ENCODE measurements at regions not wholly inside any gene's neighbourhood (a gene's known extent, or its start where the extent isn't known, plus 50 kb on each side); places are given as distances from the start of the nearest gene placed in this dataset.

DNA sequence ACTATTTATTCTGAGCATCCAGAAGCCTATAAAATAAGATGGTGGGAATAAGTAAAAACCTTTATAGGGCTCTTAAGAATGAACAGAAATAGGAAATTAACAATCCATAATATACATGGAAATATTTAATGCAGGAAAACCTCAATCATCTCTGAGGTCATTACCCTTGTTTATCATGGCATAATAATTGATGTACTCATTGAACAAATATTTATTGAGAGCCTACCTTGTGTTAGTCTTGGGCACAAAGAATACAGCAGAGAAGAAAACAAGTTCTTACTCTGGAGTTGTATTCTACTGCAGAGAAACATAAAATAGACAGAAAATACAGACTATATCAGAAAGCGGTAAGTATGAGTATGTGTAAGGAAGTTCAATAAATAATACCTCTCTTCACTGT lies 167.2 kb downstream of the COX18 start:
- Histone ChIP-seq H3K9me3 (ENCODE audit: low read depth, low read length) (no peaks in the 10 kb centered on the region), H3K36me3 (ENCODE audit: insufficient read depth, low read length) (no peaks in the 10 kb centered on the region), H3K9ac (ENCODE audit: insufficient read length) (no peak overlapping the region), H3K27ac (no peak overlapping the region), H3K4me3 (no peak overlapping the region)
- no peak for DNase-seq (ENCODE audit: low read depth, low spot score)
- TF ChIP-seq FOXP2 (optimal IDR thresholded peaks at IDR 0.05; ENCODE audit: control extremely low read depth, extremely low read length, insufficient read depth) = no peak
- no peak for TF ChIP-seq EZH2 (IDR thresholded peaks at IDR 0.05)
- TF ChIP-seq POLR2AphosphoS5 (IDR thresholded peaks at IDR 0.05; ENCODE audit: borderline replicate concordance, low read depth, low read length) = no peak

DNA sequence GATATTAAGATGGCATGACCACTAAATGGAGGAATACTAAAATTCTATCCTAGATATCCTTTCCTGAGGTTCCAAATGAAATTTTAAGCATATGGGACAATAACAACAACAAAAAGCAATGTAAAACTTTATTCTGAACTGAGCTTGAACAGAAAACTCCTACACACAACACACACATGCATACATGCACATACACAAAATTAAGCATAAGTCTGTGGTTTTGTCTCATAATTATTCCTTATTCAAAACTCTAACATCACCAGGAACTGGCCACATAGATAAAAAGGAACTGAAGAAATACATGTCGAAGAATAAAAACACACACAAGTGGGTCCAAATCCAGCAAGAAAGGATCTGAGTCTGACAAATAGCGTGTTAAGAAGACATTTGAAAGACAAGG lies 168.0 kb downstream of the COX18 start:
- Histone ChIP-seq H3K27ac (no peak overlapping the region), H3K9ac (ENCODE audit: insufficient read length) (no peak overlapping the region), H3K36me3 (ENCODE audit: insufficient read depth, low read length) (no peaks in the 10 kb centered on the region), H3K9me3 (ENCODE audit: low read depth, low read length) (no peaks in the 10 kb centered on the region), H3K4me3 (no peak overlapping the region)
- no peak for DNase-seq (ENCODE audit: low read depth, low spot score)
- TF ChIP-seq FOXP2 (optimal IDR thresholded peaks at IDR 0.05; ENCODE audit: control extremely low read depth, extremely low read length, insufficient read depth) = no peak
- no peak for TF ChIP-seq POLR2AphosphoS5 (IDR thresholded peaks at IDR 0.05; ENCODE audit: borderline replicate concordance, low read depth, low read length)
- no peak for TF ChIP-seq EZH2 (IDR thresholded peaks at IDR 0.05)

DNA sequence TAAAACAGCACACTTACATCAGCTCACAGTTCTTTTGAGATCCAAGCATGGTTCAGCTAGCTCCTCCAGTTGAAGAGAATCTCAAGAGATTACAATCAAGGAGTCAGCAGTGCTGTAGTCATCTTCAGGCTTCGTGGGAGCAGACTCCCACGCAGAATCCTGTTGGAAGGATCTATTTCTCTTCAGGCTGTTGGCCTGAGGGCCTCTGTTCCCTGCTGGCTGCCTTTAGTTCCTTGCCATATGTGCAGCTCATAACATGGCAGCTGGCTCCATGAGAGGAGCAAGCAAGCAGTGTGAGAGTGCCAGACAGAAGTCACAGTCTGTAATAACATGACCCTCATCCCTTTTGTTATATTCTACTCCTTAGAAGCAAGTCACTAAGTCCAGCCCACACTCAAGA lies 168.6 kb downstream of the COX18 start:
- H3K4me3 ChIP-seq = no peak overlapping the region
- no peaks in the 10 kb centered on the region for H3K9me3 ChIP-seq (ENCODE audit: low read depth, low read length)
- no peak overlapping the region for H3K9ac ChIP-seq (ENCODE audit: insufficient read length)
- H3K36me3 ChIP-seq (ENCODE audit: insufficient read depth, low read length) = no peaks in the 10 kb centered on the region
- no peak for DNase-seq (ENCODE audit: low read depth, low spot score)
- TF ChIP-seq FOXP2 (optimal IDR thresholded peaks at IDR 0.05; ENCODE audit: control extremely low read depth, extremely low read length, insufficient read depth) (no peak), POLR2AphosphoS5 (IDR thresholded peaks at IDR 0.05; ENCODE audit: borderline replicate concordance, low read depth, low read length) (no peak), EZH2 (IDR thresholded peaks at IDR 0.05) (no peak)
- no peak overlapping the region for H3K27ac ChIP-seq

DNA sequence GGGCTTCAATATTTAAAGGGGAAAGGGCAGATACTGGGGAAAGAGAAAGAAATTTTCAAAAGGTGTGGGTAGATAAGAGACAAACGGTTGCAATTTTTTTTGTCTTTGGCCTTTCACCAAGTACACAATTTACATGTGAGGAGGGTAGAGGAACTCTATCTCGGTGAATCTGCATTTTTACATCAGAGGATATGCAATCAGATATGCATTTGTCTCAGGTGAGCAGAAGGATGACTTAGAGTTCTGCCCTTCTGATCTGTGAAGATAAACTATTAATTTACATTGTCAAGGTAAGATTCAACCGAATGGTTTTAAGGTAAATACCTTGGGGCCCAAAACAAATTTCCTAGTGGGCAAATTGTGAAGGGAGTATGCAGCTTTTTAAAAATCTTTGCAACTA lies 169.9 kb downstream of the COX18 start:
- Histone ChIP-seq H3K4me3 (no peak overlapping the region), H3K9ac (ENCODE audit: insufficient read length) (no peak overlapping the region), H3K9me3 (ENCODE audit: low read depth, low read length) (no peaks in the 10 kb centered on the region), H3K36me3 (ENCODE audit: insufficient read depth, low read length) (no peaks in the 10 kb centered on the region), H3K27ac (no peak overlapping the region)
- TF ChIP-seq EZH2 (IDR thresholded peaks at IDR 0.05) (no peak), FOXP2 (optimal IDR thresholded peaks at IDR 0.05; ENCODE audit: control extremely low read depth, extremely low read length, insufficient read depth) (no peak), POLR2AphosphoS5 (IDR thresholded peaks at IDR 0.05; ENCODE audit: borderline replicate concordance, low read depth, low read length) (no peak)
- DNase-seq (ENCODE audit: low read depth, low spot score) = no peak

DNA sequence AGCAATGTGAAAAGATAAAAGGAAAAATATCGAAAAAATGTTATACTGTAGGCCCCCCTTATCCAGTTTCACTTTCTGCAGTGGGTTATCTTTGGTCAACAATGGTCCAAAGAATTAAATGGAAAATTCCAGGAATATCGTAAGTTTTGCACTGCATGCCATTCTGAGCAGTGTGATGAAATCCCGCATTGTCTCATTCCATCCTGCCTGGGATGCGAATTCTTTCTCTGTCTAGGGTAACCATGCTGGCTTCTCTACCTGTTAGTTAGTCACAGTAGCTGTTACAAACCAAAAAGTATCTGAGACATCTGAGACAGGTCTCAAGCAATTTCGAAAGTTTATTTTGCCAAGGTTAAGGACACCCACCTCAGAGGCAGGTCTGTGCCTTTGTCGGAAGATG lies 170.3 kb downstream of the COX18 start:
- DNase-seq (ENCODE audit: low read depth, low spot score) = no peak
- Histone ChIP-seq H3K36me3 (ENCODE audit: insufficient read depth, low read length) (no peaks in the 10 kb centered on the region), H3K4me3 (no peak overlapping the region), H3K27ac (no peak overlapping the region), H3K9me3 (ENCODE audit: low read depth, low read length) (no peaks in the 10 kb centered on the region), H3K9ac (ENCODE audit: insufficient read length) (no peak overlapping the region)
- TF ChIP-seq FOXP2 (optimal IDR thresholded peaks at IDR 0.05; ENCODE audit: control extremely low read depth, extremely low read length, insufficient read depth) (no peak), EZH2 (IDR thresholded peaks at IDR 0.05) (no peak), POLR2AphosphoS5 (IDR thresholded peaks at IDR 0.05; ENCODE audit: borderline replicate concordance, low read depth, low read length) (no peak)

DNA sequence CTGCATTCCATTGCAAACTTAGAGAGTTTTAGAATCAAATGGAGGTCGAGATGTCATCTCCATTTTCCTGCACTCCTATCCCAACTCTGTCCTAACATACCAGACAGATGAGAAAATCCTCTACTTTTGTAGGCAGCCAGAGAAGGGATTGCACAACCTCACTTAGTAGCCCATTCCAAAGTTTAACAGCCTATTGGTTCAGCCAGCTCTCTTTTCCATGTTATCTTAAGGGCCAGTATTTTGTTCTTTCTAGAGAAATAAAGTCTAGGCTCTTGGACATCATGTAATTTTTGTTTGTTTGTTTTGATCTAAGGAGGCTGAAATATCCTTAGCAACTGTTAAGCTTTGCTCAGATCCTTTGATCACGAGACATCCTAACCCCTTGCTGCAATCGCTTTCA lies 173.0 kb downstream of the COX18 start:
- TF ChIP-seq FOXP2 (optimal IDR thresholded peaks at IDR 0.05; ENCODE audit: control extremely low read depth, extremely low read length, insufficient read depth) (no peak), POLR2AphosphoS5 (IDR thresholded peaks at IDR 0.05; ENCODE audit: borderline replicate concordance, low read depth, low read length) (no peak), EZH2 (IDR thresholded peaks at IDR 0.05) (no peak)
- Histone ChIP-seq H3K4me3 (no peak overlapping the region), H3K9ac (ENCODE audit: insufficient read length) (no peak overlapping the region), H3K27ac (no peak overlapping the region), H3K9me3 (ENCODE audit: low read depth, low read length) (no peaks in the 10 kb centered on the region), H3K36me3 (ENCODE audit: insufficient read depth, low read length) (no peaks in the 10 kb centered on the region)
- no peak for DNase-seq (ENCODE audit: low read depth, low spot score)

DNA sequence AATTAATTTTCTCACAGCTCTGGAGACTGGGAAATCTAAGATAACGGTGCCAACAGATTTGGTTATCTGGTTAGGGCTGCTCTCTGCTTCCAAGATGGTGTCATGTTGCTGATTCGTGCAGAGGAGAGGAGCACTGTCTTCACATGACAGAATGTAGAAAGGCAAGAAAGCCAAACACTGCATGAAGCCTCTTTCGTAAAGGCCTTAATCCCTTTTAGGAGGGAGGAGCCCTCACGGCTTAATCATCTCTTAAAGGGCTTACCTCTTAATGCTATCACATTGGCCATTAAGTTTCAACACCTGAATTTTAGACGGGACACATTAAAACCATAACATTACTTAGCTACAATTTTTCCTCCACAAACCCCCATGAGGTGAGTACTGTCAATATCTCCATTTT lies 174.1 kb downstream of the COX18 start:
- H3K9me3 ChIP-seq (ENCODE audit: low read depth, low read length) = no peaks in the 10 kb centered on the region
- no peak overlapping the region for H3K4me3 ChIP-seq
- no peak for DNase-seq (ENCODE audit: low read depth, low spot score)
- H3K27ac ChIP-seq = no peak overlapping the region
- TF ChIP-seq POLR2AphosphoS5 (IDR thresholded peaks at IDR 0.05; ENCODE audit: borderline replicate concordance, low read depth, low read length) = no peak
- TF ChIP-seq FOXP2 (optimal IDR thresholded peaks at IDR 0.05; ENCODE audit: control extremely low read depth, extremely low read length, insufficient read depth) = no peak
- no peak for TF ChIP-seq EZH2 (IDR thresholded peaks at IDR 0.05)
- no peak overlapping the region for H3K9ac ChIP-seq (ENCODE audit: insufficient read length)
- no peaks in the 10 kb centered on the region for H3K36me3 ChIP-seq (ENCODE audit: insufficient read depth, low read length)

DNA sequence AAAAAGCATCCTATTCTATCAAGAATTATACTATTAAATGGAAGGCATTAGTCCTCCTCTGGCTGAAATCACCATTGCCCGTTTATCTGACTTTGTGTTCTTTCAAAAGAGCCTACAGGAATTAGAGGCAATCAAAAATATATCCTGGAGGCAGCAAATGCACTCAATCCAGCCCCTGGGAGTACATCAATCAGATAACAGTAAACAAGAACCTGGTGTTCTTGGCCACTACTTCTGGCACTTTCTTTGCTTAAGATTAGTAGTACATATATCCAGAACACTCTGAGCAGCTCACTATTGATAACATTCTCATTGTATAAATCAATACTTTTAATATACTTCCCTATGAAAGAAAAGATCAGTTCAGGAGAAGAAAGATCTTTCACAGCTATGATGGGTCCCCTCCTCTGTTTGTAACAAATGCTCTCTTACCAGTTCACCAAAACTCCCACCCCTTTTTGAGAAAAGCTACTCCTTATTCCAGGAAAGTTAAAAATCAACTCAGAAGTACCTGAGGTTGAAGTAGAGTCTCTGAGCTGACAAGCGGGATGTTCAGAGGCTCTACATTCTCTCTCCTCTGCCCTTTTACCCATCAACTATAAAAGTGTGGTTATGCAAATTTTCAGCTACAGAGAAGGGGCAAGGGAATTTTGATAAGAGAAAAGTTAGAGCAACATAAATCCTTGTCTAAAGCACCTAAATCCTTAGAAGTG lies 176.0 kb downstream of the COX18 start:
- Histone ChIP-seq H3K36me3 (ENCODE audit: insufficient read depth, low read length) (no peaks in the 10 kb centered on the region), H3K9me3 (ENCODE audit: low read depth, low read length) (no peaks in the 10 kb centered on the region), H3K4me3 (no peak overlapping the region), H3K27ac (no peak overlapping the region), H3K9ac (ENCODE audit: insufficient read length) (no peak overlapping the region)
- no peak for DNase-seq (ENCODE audit: low read depth, low spot score)
- TF ChIP-seq EZH2 (IDR thresholded peaks at IDR 0.05) (no peak), FOXP2 (optimal IDR thresholded peaks at IDR 0.05; ENCODE audit: control extremely low read depth, extremely low read length, insufficient read depth) (no peak), POLR2AphosphoS5 (IDR thresholded peaks at IDR 0.05; ENCODE audit: borderline replicate concordance, low read depth, low read length) (no peak)

DNA sequence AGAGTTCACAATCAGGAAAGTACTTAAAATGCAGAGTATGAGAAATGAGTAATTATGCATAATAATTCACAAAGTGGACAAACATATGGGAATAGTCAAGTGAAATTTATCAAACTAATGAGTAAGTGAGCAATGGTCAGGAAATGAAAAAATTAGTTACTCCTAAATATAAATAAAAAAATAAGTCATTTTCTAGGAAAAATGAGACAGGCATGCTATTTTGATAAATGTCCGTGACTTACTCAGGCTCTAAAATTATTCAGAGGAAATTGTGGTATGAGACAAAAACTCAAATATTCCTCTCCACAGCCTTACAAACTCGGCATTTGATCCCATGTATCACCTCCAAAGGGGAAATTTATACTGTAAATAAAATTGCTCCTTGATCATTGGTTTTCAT lies 181.2 kb downstream of the COX18 start:
- H3K9me3 ChIP-seq (ENCODE audit: low read depth, low read length) = no peaks in the 10 kb centered on the region
- no peaks in the 10 kb centered on the region for H3K36me3 ChIP-seq (ENCODE audit: insufficient read depth, low read length)
- TF ChIP-seq FOXP2 (optimal IDR thresholded peaks at IDR 0.05; ENCODE audit: control extremely low read depth, extremely low read length, insufficient read depth) (no peak), POLR2AphosphoS5 (IDR thresholded peaks at IDR 0.05; ENCODE audit: borderline replicate concordance, low read depth, low read length) (no peak), EZH2 (IDR thresholded peaks at IDR 0.05) (no peak)
- H3K27ac ChIP-seq = no peak overlapping the region
- no peak overlapping the region for H3K4me3 ChIP-seq
- H3K9ac ChIP-seq (ENCODE audit: insufficient read length) = no peak overlapping the region
- DNase-seq (ENCODE audit: low read depth, low spot score) = no peak

Measured in SK-N-MC (cell line).